IPS-NIHi7 (cell line): ENCODE measurements at regions not wholly inside any gene's neighbourhood (a gene's known extent, or its start where the extent isn't known, plus 50 kb on each side); places are given as distances from the start of the nearest gene placed in this dataset.
"Not testable (repeated sequence)": the region's sequence is repeated elsewhere in the genome, so short reads cannot be mapped to it uniquely, and the experiment has no call there.

Experiments
- DNase-seq: peaks from one replicate; pipeline ENCODE4 v3.0.0; 2012; ENCODE audit warnings: mixed read lengths; ENCODE audit errors: extremely low spot score

- DNase-seq = no peak
These were observed 166.0 kb downstream of the VEGFA start for GRCh38 chr6:43935921-43936439.

- DNase-seq = no peak
These were observed 165.0 kb downstream of the VEGFA start for GRCh38 chr6:43934803-43935602.

DNA sequence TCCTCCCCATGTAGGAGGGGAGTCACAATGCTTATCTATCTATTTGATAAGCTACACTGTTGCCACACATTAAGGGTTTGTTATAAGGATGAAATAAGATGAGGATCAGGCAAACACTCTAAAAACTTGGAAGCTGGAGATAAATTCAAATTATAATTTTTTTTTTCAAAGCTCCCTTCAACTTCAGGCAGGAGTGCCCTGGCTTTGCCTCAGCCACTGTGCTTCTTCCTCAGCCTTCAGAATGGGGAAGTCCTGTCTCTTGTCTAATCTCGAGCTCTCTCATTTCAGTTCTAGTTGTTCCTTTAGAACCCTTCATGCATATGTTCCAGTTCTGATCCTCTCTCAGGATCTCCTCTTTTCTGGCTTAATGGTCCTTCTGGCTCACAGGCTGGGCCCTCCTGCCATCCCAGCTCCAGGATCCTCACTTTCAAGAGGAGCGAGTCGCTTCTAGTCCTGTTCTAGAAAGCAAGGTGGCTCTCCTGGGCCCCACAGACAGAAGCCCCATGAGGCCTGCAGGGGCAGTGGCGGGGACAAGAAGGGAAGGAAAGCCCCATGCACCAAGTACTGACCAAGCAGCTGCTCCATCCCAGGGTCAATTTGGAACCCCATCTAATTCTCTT, 164.3 kb downstream of the VEGFA start:
- DNase-seq = no peak

DNA sequence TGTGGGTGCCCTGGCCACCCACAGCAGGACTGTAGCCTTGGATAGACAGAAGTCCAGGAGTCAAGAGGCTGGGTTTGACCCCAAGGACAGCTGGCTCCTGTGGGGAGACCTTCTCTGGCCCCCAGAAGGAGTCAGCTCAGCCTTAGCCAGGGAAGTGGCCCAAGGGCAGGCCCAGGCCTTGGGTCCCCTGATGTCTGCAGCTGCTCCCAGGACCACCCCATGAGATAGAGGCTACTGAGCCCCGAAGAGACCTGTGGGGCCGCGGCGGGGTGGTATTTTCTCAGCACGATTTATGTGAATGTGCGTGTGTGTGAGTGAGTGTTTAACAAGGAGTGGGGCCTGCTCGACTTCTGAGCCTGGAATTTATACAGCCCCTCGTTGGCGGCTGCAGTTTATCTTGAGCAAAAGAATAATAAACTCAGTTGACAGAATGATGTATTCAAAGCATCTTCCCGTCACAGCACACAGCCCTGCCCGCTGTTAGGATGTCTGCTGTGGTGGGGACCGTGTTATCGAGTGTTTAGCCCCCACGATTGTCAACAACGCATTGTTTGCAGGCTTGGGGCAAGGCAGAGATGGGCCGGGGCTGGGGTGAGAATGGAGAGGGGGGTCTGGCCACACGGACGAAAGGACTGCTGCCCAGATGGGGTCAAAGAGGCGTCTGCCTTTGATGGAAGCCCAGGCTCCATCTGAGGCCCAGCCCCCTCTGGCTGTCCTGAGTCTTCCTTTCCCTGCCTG, 163.3 kb downstream of the VEGFA start:
- DNase-seq = no peak

DNA sequence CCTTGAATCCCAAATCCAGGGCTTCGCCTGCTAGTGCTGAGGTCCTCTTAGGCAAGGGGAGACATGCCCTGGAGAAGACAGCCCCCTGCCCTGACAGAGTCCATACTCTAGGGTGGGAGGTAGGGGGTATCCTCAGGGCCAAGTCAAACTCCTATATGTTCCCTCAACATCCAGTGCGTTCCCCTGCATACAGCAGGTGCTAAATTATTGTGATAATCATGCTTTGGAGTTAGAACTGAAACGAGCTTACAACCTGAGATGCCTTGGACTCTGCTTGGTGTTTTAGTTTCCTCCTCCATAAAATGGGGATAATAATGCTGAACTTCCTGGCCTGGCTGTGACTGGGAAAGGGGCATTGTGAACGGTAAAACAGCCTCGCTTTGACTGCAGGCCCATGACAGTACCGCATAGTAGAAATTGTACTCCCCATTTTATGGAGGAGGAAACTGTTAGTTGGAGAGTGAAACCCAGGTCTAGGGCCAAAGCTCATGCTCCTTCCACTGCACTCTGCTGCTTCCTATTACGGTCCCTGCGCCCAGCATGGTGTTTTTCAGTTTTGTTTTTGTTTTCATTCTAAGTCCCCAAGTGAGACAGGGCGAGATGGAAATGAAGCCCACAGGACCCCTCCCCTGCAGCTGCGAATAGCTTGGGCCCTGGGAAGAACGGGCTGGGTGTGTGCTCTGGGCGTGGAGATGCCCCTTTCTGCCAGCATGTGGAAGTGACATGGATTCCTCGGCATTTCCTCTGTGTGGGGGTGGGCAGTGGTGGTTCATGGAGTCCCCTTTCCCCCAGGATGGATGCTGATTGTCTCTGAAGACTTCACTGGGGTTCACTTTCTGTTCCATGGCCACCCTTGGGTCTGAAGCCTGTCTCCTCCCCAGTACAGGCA, 162.5 kb downstream of the VEGFA start:
- no peak for DNase-seq

DNA sequence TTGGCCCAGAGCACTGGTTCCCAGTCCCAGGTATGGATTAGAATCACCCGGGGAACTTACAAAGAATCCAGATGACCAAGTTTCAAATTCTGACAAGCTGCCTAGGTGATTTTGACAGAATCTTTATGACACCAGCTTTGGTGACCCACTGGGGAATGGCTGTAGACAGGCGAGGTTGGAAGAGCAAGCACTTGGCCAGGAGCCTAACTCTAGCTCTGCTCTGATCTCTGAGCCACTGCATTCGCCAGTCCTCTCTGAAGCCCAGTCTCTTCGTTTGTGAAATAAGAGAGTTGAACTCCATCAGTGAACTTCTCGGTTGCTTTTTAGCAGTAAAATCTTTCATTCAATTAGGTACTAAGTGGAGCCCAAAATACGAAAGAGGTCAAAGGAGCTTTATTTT, 161.2 kb downstream of the VEGFA start:
- DNase-seq = no peak

DNA sequence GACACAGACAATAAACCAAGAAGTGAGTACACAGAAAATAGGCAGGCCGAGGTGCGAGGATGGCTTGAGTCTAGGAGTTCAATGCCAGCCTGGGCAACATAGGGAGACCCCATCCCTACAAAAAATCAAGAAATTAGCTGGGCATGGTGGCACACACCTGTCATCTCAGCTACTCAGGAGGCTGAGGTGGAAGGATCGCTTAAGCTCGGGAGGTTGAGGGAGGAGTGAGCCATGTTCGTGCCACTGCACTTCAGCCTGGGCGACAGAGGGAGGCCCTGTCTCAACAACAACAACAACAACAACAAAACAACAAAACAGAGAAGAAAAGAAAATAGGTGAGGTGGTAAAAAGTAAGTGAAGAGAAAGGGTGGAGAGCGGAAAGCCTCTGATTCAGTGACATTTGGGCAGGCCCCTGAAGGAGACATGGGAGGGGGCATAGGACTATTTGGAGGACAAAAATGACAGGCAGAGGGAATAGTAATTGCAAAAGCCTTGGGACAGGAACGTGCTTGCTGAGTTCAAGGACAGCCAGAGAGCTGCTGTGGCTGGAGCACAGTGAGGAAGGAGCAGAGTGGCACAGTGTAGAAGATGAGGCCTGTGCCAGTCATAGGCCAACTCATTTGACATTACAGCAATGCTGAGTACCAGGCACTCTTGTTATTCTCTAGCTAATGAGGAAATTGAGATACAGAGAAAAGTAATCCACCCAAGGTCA, 160.6 kb downstream of the VEGFA start:
- no peak for DNase-seq

GRCh38 chr6:43929511-43929910, 159.5 kb downstream of the VEGFA start:
- no peak for DNase-seq

GRCh38 chr6:43927532-43928210, 157.7 kb downstream of the VEGFA start:
- DNase-seq = no peak

DNA sequence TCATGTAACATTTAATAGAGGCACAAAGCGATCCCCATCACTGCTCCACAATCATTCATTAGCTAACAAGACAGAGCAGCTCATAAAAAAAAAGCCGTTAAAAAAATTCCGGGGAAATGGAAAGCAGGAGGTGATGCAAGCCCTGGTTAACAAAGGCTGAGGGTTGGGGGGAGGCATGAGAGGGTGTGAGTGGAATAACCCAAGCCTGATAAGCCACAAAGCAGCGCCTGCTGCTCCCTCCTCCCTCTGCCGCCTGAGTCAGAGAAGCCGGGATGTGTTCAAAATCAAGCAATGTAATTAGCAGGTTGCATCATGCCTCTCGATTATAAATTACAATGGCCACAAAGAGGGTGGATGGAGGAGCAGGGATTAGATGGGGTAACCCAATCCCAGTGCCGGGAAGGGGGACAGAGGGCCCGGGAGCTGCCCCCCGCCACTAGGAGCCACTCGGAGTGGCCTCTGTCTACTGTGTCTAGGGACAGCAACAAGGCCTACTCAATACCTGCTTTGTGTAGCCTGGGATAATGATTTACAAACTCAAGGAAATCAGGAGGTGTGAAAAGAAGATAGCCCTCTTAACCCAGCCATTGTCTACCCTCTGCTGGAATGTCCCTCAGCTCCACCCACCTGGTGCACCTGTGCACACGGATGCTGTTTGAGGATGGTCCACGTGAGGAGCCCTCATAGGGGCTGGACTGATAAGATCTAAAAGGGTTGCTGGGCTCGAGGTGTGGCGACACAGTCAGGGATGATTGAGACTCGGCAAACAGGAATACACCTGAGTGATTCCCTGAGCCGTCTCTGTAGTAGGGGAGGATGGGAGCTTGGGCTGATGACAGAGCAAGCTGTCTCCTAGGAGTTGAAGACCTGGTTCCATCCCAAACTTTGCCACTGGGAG, 156.9 kb downstream of the VEGFA start:
- peak; percentile 75 for DNase-seq

GRCh38 chr6:43925636-43926139, 155.7 kb downstream of the VEGFA start:
- not testable (repeated sequence) for DNase-seq

- DNase-seq = no peak
These were observed 154.3 kb downstream of the VEGFA start for GRCh38 chr6:43924222-43924702.

GRCh38 chr6:43923376-43924221, 153.6 kb downstream of the VEGFA start:
- no peak for DNase-seq

DNA sequence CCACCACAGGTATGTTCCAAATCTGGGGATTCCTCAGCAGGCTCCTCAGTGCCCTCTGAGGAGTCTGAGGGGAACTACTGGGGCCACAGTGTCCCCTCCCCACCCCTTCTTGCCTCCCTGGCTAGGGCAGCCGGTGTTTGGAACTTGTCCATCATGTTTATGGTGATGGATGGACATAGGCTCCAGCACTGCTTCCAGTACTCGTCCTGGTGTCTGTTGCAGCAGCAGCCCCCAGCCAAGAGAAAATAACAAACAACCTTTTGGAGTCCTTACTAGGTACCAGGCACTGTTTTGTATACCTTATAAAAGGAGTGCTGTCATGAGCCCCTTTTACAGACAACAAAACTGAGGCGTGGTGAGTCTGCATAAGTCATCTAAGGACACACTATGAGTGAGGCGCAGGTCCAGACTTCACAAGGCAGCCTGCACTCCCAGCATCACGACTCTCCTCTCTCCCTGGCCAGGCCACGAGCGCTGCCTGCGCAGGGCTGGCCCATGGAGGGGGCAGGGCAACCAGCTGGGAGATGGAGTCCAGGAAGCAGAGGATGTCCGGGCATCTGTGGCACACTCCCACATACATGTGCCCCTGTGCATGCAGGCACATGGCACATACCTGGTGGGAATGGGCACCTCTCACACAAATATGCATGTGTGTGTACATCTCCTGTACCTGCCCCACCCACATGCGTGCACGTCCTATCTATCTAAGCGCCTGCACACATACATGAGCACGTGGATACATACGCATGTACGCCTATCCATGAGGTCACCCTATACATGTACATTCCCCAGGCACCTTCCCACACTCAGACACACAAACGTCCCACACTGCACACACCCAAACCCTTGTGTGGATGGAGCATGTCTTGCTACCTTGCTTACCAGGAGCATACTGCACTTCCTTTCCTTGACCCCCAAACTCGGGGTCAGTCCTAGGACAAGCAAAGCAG, 152.7 kb downstream of the VEGFA start:
- no peak for DNase-seq

DNA sequence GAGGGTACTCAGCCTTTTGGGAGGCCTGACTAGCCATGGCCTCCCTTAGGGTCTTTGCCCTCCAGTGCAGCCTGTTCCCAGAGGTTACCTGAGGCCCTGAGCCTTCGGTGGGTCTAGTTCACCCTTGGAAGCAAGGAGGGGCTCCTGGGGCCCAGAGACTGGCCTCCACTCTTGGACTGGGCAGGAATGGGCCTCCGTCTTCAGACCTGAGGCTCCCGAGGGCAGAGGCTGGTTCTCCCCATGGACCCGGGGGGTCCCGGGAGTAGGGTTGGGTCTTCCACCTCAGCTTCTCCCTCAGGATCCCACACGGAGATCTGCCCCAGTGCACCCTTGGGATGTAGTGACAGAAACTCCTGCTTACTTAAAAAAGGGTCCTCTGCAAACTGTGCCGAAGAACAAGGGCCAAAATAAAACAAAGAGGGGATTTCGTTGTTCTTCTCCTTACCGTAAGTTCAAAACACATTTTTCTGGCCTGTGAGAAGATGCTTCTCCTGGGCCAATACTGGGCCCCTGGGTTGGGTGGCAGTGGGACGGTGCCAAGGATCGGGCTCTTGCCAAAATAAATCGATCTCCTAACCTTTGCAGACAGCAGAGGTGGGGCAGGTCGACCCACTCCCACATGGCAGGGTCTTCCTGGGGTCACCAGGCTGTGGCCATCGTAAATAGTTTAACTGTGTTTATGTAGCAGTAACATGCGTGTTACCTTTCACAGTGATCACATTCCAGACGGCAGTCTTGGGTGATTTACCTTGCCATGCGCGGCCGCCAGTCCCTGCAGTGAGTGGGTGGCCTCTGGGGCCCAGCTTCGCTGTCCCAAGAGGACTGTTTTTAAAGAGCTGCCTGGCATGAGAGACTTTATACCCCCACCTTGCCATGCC, 151.8 kb downstream of the VEGFA start:
- no peak for DNase-seq

- DNase-seq = no peak
These were observed 151.0 kb downstream of the VEGFA start for GRCh38 chr6:43921039-43921438.
